ENCODE measurements at regions not wholly inside any gene's neighbourhood (a gene's known extent, or its start where the extent isn't known, plus 50 kb on each side); places are given as distances from the start of the nearest gene placed in this dataset.

DNA sequence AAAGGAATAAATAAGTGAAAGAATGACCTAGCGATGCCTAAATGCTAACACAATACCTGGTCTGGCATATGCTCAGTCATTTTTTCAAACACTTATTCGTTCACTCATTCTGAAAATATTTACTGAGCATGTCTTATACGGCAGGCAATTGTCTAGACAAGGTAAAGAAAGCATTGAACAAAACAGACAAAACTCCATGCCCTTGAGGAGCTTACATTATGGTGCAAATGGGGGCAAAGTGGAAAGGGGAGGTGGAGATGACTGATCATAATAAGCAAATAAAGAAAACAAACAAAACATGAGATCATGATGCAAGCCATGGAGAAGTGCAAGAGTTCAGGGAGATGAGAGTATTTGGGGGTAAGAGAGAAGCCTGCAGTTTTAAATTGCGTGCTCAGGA lies 334.6 kb upstream of the PPARGC1A start:
- no peak for ATAC-seq
- DNase-seq = no peak
- H3K4me3 ChIP-seq = no peak overlapping the region
- WGBS, 3 donors = 91 to 96% (median 94%) methylated on average over 4 of the region's 4 CpGs
- intact Hi-C loops (cut with DNase I) = no loop called here
- no peak overlapping the region for H3K27ac ChIP-seq
- H3K9me3 ChIP-seq = no peaks in the 10 kb centered on the region
- no peaks in the 10 kb centered on the region for H3K36me3 ChIP-seq (ENCODE audit: insufficient read depth in 1 of 2, low read depth in 1 of 2)
- TF ChIP-seq, protein P1, sequence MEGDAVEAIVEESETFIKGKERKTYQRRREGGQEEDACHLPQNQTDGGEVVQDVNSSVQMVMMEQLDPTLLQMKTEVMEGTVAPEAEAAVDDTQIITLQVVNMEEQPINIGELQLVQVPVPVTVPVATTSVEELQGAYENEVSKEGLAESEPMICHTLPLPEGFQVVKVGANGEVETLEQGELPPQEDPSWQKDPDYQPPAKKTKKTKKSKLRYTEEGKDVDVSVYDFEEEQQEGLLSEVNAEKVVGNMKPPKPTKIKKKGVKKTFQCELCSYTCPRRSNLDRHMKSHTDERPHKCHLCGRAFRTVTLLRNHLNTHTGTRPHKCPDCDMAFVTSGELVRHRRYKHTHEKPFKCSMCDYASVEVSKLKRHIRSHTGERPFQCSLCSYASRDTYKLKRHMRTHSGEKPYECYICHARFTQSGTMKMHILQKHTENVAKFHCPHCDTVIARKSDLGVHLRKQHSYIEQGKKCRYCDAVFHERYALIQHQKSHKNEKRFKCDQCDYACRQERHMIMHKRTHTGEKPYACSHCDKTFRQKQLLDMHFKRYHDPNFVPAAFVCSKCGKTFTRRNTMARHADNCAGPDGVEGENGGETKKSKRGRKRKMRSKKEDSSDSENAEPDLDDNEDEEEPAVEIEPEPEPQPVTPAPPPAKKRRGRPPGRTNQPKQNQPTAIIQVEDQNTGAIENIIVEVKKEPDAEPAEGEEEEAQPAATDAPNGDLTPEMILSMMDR (IDR thresholded peaks at IDR 0.05) = no peak
- no peaks in the 10 kb centered on the region for H3K4me1 ChIP-seq
- no peaks in the 10 kb centered on the region for H3K27me3 ChIP-seq (ENCODE audit: insufficient read depth in 3 of 3, low read length in 2 of 3)

DNA sequence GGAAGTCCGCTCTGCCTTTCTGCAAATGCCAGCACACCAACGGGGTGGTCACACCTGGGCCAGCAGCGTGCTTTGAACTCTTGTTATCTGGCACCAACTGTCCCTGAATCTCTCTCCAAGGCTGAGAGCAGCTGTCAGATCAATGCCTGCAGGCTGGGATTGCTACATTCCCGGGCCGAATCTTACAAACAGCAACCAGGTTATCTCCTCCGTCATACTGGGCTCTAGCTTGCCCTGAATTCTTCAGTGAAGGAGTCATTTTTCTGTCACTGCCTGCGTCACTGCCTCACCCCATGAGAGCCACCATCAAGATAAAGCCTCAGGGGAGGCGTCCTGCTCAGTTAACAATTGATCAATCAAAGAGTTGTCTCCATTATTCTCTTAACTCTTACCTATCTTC lies 329.4 kb upstream of the PPARGC1A start:
- Histone ChIP-seq H3K36me3 (ENCODE audit: insufficient read depth in 1 of 2, low read depth in 1 of 2) (no peaks in the 10 kb centered on the region), H3K9me3 (no peaks in the 10 kb centered on the region), H3K4me3 (no peak overlapping the region), H3K27ac (no peak overlapping the region), H3K4me1 (no peaks in the 10 kb centered on the region), H3K27me3 (ENCODE audit: insufficient read depth in 3 of 3, low read length in 2 of 3) (no peaks in the 10 kb centered on the region)
- TF ChIP-seq, protein P1 (IDR thresholded peaks at IDR 0.05) = no peak
- ATAC-seq = no peak
- DNase-seq = no peak
- intact Hi-C loops (cut with DNase I) = no loop called here
- WGBS, 3 donors = 68 to 71% (median 70%) methylated on average over 8 of the region's 8 CpGs

DNA sequence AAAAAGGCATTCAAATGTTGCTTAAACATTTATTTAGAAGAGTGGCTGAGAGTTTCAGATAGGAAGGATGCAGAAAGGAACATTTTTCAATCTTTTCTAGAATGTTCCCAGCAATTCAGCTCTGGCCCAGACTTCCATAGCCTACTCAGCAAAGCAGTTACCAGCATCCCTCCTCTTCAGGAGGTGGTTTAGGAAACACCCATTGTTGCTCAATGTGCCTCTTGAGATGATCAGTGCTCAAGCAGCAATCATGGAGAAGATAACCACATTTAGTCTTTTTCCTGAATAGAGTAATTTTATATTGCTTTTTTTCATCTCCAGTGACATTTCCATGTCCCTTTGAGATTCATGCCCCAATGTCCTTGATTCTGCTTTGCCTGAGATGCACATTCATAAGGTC lies 328.7 kb upstream of the PPARGC1A start:
- Histone ChIP-seq H3K9me3 (no peaks in the 10 kb centered on the region), H3K4me1 (no peaks in the 10 kb centered on the region), H3K4me3 (no peak overlapping the region), H3K27me3 (ENCODE audit: insufficient read depth in 3 of 3, low read length in 2 of 3) (no peaks in the 10 kb centered on the region), H3K36me3 (ENCODE audit: insufficient read depth in 1 of 2, low read depth in 1 of 2) (no peaks in the 10 kb centered on the region), H3K27ac (no peak overlapping the region)
- TF ChIP-seq, protein P1 (IDR thresholded peaks at IDR 0.05) = no peak
- intact Hi-C loops (cut with DNase I) = no loop called here
- no peak for DNase-seq
- no peak for ATAC-seq

DNA sequence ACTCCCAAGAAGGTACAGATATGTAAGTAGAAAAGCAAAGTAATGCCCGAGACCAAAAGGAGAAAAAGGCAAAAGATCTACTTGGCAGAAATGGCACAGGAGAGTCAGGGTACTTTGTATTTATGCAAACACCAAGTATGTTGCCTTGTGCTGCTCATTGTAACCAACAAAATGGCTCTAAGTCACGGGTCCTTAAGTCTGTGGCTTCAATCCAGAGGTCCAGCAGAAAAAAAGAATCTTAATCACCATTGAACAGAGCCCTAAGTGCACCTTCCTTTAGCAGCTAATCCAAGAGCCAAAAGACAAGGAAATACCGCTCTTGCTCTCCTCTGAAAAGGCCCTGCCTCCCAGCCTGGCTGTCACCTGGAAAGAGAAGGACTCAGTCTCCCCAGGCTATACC lies 324.9 kb upstream of the PPARGC1A start:
- 71 to 83% (median 81%) methylated on average over 3 of the region's 3 CpGs for WGBS, 3 donors
- DNase-seq (no peak), ATAC-seq (no peak)
- Histone ChIP-seq H3K9me3 (no peaks in the 10 kb centered on the region), H3K27me3 (ENCODE audit: insufficient read depth in 3 of 3, low read length in 2 of 3) (no peaks in the 10 kb centered on the region), H3K4me1 (no peaks in the 10 kb centered on the region), H3K4me3 (no peak overlapping the region), H3K27ac (no peak overlapping the region), H3K36me3 (ENCODE audit: insufficient read depth in 1 of 2, low read depth in 1 of 2) (no peaks in the 10 kb centered on the region)
- TF ChIP-seq, protein P1 (IDR thresholded peaks at IDR 0.05) = no peak
- intact Hi-C loops (cut with DNase I) = no loop called here

DNA sequence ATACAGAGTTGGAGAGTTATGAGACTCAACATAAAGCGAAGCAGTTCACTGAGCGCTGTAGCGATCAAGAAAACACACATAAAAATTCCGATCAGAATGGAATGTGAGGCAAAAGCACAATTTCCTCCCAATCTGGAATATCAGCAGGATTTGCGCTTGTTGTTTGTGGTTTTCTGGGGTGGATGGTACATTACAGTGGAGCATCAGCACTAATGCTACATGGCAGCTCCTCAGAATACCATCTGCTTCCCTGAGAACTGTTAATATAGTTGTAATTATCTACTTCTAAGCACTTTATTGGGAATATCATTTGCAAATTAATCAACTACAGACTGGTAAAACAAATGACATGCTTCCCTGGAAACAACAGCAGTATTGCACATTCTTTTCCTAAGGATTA lies 324.1 kb upstream of the PPARGC1A start:
- H3K4me1 ChIP-seq = no peaks in the 10 kb centered on the region
- 74 to 86% (median 75%) methylated on average over 5 of the region's 5 CpGs for WGBS, 3 donors
- TF ChIP-seq, protein P1 (IDR thresholded peaks at IDR 0.05) = no peak
- H3K36me3 ChIP-seq (ENCODE audit: insufficient read depth in 1 of 2, low read depth in 1 of 2) = no peaks in the 10 kb centered on the region
- no peaks in the 10 kb centered on the region for H3K27me3 ChIP-seq (ENCODE audit: insufficient read depth in 3 of 3, low read length in 2 of 3)
- no peak overlapping the region for H3K4me3 ChIP-seq
- DNase-seq = no peak
- H3K9me3 ChIP-seq = no peaks in the 10 kb centered on the region
- ATAC-seq = no peak
- intact Hi-C loops (cut with DNase I) = no loop called here
- no peak overlapping the region for H3K27ac ChIP-seq
